RWPE2 (cell line): ENCODE measurements at regions not wholly inside any gene's neighbourhood (a gene's known extent, or its start where the extent isn't known, plus 50 kb on each side); places are given as distances from the start of the nearest gene placed in this dataset.

ENCODE experiments used
- ATAC-seq: fragments of 200-7000 bp; cut with Tn5 transposase; 3 replicates; pipeline ENCODE4 v1.9.1; 2021; ENCODE audit warnings: low read depth
- DNase-seq: peaks from one replicate; pipeline ENCODE4 v3.0.0-alpha.2; 2020; ENCODE audit warnings: low spot score
- H3K27ac ChIP-seq: fragments of 450-650 bp; 2 replicates; pipeline ENCODE4 v1.5.1; 2017; ENCODE audit warnings: mild to moderate bottlenecking; ENCODE audit not compliant: poor library complexity, severe bottlenecking
- H3K27me3 ChIP-seq: fragments of 250-450 bp; sonication (Bioruptor Pico); 2 replicates; pipeline ENCODE4 v1.5.1; 2021; ENCODE audit warnings: mild to moderate bottlenecking, moderate library complexity; ENCODE audit not compliant: insufficient read depth, poor library complexity, severe bottlenecking
- H3K36me3 ChIP-seq: fragments of 250-450 bp; sonication (Bioruptor Pico); 2 replicates; pipeline ENCODE4 v1.5.1; 2020; ENCODE audit warnings: low read depth, mild to moderate bottlenecking, moderate library complexity
- H3K4me1 ChIP-seq: fragments of 250-450 bp; sonication (Bioruptor Pico); 2 replicates; pipeline ENCODE4 v1.5.1; 2021; ENCODE audit warnings: mild to moderate bottlenecking, moderate library complexity; ENCODE audit not compliant: insufficient read depth, poor library complexity, severe bottlenecking
- H3K4me3 ChIP-seq: fragments of 250-450 bp; sonication (Bioruptor Pico); 2 replicates; pipeline ENCODE4 v1.5.1; 2021; ENCODE audit warnings: mild to moderate bottlenecking, moderate library complexity; ENCODE audit not compliant: severe bottlenecking
- H3K9me3 ChIP-seq: fragments of 250-450 bp; sonication (Bioruptor Pico); 2 replicates; pipeline ENCODE4 v1.5.1; 2021; ENCODE audit warnings: mild to moderate bottlenecking, moderate library complexity; ENCODE audit not compliant: severe bottlenecking
- CTCF ChIP-seq: fragments of 450-650 bp; IDR thresholded peaks from one replicate; pipeline ENCODE4 v1.5.1; 2017; ENCODE audit warnings: mild to moderate bottlenecking, moderate library complexity; ENCODE audit not compliant: poor library complexity, severe bottlenecking

- no peak overlapping the region for H3K4me3 ChIP-seq
- H3K36me3 ChIP-seq: no peaks in the 10 kb centered on the region
- no peaks in the 10 kb centered on the region for H3K27me3 ChIP-seq
- TF ChIP-seq CTCF: no peak
- no peaks in the 10 kb centered on the region for H3K9me3 ChIP-seq
- no peaks in the 10 kb centered on the region for H3K4me1 ChIP-seq
- DNase-seq: no peak
- ATAC-seq: no peak
- H3K27ac ChIP-seq: no peak overlapping the region
Measured at GRCh38 chr5:122702524-122702875, 72.4 kb upstream of the SNX2 start.

GRCh38 chr5:122703203-122703602, 71.7 kb upstream of the SNX2 start:
- no peaks in the 10 kb centered on the region for H3K27me3 ChIP-seq
- ATAC-seq (no peak), DNase-seq (no peak)
- no peak overlapping the region for H3K27ac ChIP-seq
- H3K36me3 ChIP-seq: no peaks in the 10 kb centered on the region
- H3K9me3 ChIP-seq: no peaks in the 10 kb centered on the region
- no peak overlapping the region for H3K4me3 ChIP-seq
- H3K4me1 ChIP-seq: no peaks in the 10 kb centered on the region
- no peak for TF ChIP-seq CTCF

- Histone ChIP-seq H3K27me3 (no peaks in the 10 kb centered on the region), H3K36me3 (no peaks in the 10 kb centered on the region), H3K4me3 (no peak overlapping the region), H3K4me1 (no peaks in the 10 kb centered on the region), H3K27ac (no peak overlapping the region), H3K9me3 (no peaks in the 10 kb centered on the region)
- ATAC-seq (peak; percentile 86), DNase-seq (no peak)
- TF ChIP-seq CTCF: peak; percentile 90
Measured at GRCh38 chr5:122704247-122705036, 70.4 kb upstream of the SNX2 start.

GRCh38 chr5:122705851-122706250, 69.0 kb upstream of the SNX2 start:
- no peak overlapping the region for H3K27ac ChIP-seq
- TF ChIP-seq CTCF: no peak
- H3K4me1 ChIP-seq: no peaks in the 10 kb centered on the region
- no peak overlapping the region for H3K4me3 ChIP-seq
- H3K9me3 ChIP-seq: no peaks in the 10 kb centered on the region
- ATAC-seq (no peak), DNase-seq (no peak)
- H3K36me3 ChIP-seq: no peaks in the 10 kb centered on the region
- H3K27me3 ChIP-seq: no peaks in the 10 kb centered on the region

- no peaks in the 10 kb centered on the region for H3K9me3 ChIP-seq
- no peaks in the 10 kb centered on the region for H3K4me1 ChIP-seq
- no peaks in the 10 kb centered on the region for H3K27me3 ChIP-seq
- no peak for TF ChIP-seq CTCF
- ATAC-seq (no peak), DNase-seq (no peak)
- H3K27ac ChIP-seq: no peak overlapping the region
- no peaks in the 10 kb centered on the region for H3K36me3 ChIP-seq
- H3K4me3 ChIP-seq: no peak overlapping the region
Measured at GRCh38 chr5:122707796-122708195, 67.1 kb upstream of the SNX2 start.
